ENCODE measurements at regions not wholly inside any gene's neighbourhood (a gene's known extent, or its start where the extent isn't known, plus 50 kb on each side); places are given as distances from the start of the nearest gene placed in this dataset.
"Not testable (repeated sequence)": the region's sequence is repeated elsewhere in the genome, so short reads cannot be mapped to it uniquely, and the experiment has no call there.

GRCh38 chr3:194886836-194887235 is 201.2 kb downstream of the FAM43A start:
- WGBS, result over 99% methylated on average over 2 of the region's 2 CpGs
- Histone ChIP-seq H3K4me1 (ENCODE audit: insufficient read depth) (no peaks in the 10 kb centered on the region), H3K36me3 (ENCODE audit: insufficient read depth) (no peaks in the 10 kb centered on the region), H3K4me3 (ENCODE audit: low read depth, low read length) (no peak overlapping the region), H3K27ac (ENCODE audit: low read depth) (no peak overlapping the region)
- DNase-seq (ENCODE audit: extremely low spot score), result no peak

DNA sequence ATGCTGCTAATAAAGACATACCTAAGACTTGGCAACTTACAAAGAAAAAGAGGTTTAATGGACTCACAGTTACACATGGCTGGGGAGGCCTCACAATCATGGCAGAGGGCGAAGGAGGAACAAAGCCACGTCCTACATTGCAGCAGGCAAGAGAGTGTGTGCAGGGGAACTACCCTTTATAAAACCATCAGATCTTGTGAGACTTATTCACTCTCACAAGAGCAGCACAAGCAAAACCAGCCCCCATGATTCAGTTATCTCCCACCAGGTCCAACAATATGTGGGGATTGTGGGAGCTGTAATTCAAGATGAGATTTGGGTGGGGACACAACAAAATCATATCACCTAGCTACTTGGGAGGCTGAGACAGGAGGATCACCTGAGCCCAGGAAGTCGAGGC is 202.4 kb downstream of the FAM43A start:
- not testable (repeated sequence) for H3K27ac ChIP-seq (ENCODE audit: low read depth); H3K4me1 ChIP-seq (ENCODE audit: insufficient read depth); DNase-seq (ENCODE audit: extremely low spot score); H3K4me3 ChIP-seq (ENCODE audit: low read depth, low read length); H3K36me3 ChIP-seq (ENCODE audit: insufficient read depth)
- WGBS, result 92% methylated on average over 3 of the region's 3 CpGs

DNA sequence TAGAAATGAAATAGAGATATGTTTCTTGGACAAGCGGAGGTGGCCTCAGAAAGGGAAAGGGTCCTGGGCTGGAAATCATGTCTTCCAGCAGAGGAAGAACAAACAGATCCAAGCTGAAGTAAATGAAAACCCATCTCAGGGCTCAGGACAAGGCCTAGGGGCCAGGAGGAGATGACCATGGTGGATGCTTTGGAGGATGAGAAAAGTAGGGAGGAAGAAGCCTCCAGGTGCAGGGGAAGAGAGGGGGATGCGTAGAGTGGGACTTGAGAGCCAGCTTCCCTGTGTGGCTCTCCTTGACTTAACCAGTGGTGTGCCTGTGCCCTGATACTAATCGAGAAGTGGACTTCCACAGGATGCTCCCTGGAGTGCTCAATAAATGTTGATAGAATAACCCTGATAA is 203.2 kb downstream of the FAM43A start:
- Histone ChIP-seq H3K4me1 (ENCODE audit: insufficient read depth) (no peaks in the 10 kb centered on the region), H3K27ac (ENCODE audit: low read depth) (no peak overlapping the region), H3K36me3 (ENCODE audit: insufficient read depth) (no peaks in the 10 kb centered on the region), H3K4me3 (ENCODE audit: low read depth, low read length) (no peak overlapping the region)
- WGBS, result 89% methylated on average over 3 of the region's 3 CpGs
- no peak for DNase-seq (ENCODE audit: extremely low spot score)

DNA sequence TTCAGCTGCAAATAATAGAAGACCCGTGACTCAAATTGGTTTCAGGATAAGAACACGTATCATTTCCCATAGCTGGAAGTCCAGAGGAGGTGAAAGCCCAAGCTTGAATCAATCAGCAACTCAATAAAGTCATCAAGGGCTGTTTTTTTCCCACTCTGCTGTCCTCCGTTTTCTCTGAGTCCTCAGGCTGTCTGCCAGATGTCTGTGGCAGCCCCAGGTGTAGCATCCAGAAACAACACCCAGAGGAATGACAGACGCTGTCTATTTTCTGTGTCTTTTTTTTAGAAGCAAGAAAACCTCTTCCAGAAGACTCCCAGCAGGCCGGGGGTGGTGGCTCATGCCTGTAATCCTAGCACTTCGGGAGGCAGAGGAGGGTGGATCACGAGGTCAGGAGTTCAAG is 204.4 kb downstream of the FAM43A start:
- DNase-seq (ENCODE audit: extremely low spot score), result no peak
- no peaks in the 10 kb centered on the region for H3K36me3 ChIP-seq (ENCODE audit: insufficient read depth)
- whole genome bisulfite sequencing, result 62% methylated on average over 7 of the region's 7 CpGs
- no peaks in the 10 kb centered on the region for H3K4me1 ChIP-seq (ENCODE audit: insufficient read depth)
- H3K27ac ChIP-seq (ENCODE audit: low read depth), result no peak overlapping the region
- H3K4me3 ChIP-seq (ENCODE audit: low read depth, low read length), result no peak overlapping the region

- WGBS, result 87% methylated on average over 4 of the region's 4 CpGs
Observed at GRCh38 chr3:194893121-194893987, 207.7 kb downstream of the FAM43A start.

DNA sequence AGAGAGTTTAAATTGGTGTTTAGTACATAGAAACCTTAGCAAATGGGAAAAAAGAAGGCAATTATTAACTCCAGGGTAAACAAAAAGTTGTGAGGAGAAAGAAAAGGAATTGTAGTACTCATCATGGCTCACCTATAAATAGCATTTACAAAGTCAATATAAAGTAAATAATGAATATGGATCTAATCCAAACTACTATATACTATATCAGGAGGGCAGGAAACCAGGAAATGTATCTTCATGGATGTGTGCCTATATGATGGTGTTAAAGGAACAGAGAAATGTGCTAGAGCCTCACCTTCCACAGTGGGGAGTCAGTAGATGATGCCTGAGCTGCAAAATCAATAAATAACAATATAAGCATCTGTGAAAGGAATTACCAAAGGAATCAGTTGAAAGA is 208.9 kb downstream of the FAM43A start:
- H3K4me1 ChIP-seq (ENCODE audit: insufficient read depth), result no peaks in the 10 kb centered on the region
- no peaks in the 10 kb centered on the region for H3K36me3 ChIP-seq (ENCODE audit: insufficient read depth)
- DNase-seq (ENCODE audit: extremely low spot score), result no peak
- no peak overlapping the region for H3K27ac ChIP-seq (ENCODE audit: low read depth)
- no peak overlapping the region for H3K4me3 ChIP-seq (ENCODE audit: low read depth, low read length)

More at GRCh38 chr3:194893121-194893987, 207.7 kb downstream of the FAM43A start:
- no peak overlapping the region for H3K27ac ChIP-seq (ENCODE audit: low read depth)
- H3K4me3 ChIP-seq (ENCODE audit: low read depth, low read length), result no peak overlapping the region
- no peak for DNase-seq (ENCODE audit: extremely low spot score)
- H3K4me1 ChIP-seq (ENCODE audit: insufficient read depth), result no peaks in the 10 kb centered on the region
- no peaks in the 10 kb centered on the region for H3K36me3 ChIP-seq (ENCODE audit: insufficient read depth)

- Histone ChIP-seq H3K36me3 (ENCODE audit: insufficient read depth) (no peaks in the 10 kb centered on the region), H3K27ac (ENCODE audit: low read depth) (no peak overlapping the region), H3K4me3 (ENCODE audit: low read depth, low read length) (no peak overlapping the region), H3K4me1 (ENCODE audit: insufficient read depth) (no peaks in the 10 kb centered on the region)
- DNase-seq (ENCODE audit: extremely low spot score), result no peak
- 66% methylated on average over 4 of the region's 4 CpGs for WGBS
Observed at GRCh38 chr3:194900854-194901522, 215.3 kb downstream of the FAM43A start.

- not testable (repeated sequence) for H3K36me3 ChIP-seq (ENCODE audit: insufficient read depth); H3K27ac ChIP-seq (ENCODE audit: low read depth); H3K4me1 ChIP-seq (ENCODE audit: insufficient read depth); DNase-seq (ENCODE audit: extremely low spot score); H3K4me3 ChIP-seq (ENCODE audit: low read depth, low read length)
- 78% methylated on average over 2 of the region's 2 CpGs for WGBS
Observed at GRCh38 chr3:194903447-194903846, 217.8 kb downstream of the FAM43A start.

DNA sequence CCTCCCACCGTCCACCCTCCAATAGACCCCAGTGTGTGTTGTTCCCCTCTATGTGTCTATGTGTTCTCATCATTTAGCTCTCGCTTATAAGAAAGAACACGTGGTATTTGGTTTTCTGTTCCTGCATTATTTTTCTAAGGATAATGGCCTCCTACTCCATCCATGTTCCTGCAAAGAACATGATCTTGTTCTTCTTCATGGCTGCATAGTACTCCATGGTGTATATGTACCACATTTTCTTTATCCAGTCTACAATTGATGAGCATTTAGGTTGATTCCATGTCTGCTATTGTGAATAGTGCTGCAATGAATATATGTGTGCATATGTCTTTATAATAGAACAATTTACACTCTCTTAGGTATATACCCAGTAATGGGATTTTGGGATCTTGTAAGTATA is 219.3 kb downstream of the FAM43A start:
- not testable (repeated sequence) for H3K4me3 ChIP-seq (ENCODE audit: low read depth, low read length); H3K4me1 ChIP-seq (ENCODE audit: insufficient read depth); DNase-seq (ENCODE audit: extremely low spot score); H3K36me3 ChIP-seq (ENCODE audit: insufficient read depth); H3K27ac ChIP-seq (ENCODE audit: low read depth)
- WGBS, result 95% methylated on average over 3 of the region's 3 CpGs

DNA sequence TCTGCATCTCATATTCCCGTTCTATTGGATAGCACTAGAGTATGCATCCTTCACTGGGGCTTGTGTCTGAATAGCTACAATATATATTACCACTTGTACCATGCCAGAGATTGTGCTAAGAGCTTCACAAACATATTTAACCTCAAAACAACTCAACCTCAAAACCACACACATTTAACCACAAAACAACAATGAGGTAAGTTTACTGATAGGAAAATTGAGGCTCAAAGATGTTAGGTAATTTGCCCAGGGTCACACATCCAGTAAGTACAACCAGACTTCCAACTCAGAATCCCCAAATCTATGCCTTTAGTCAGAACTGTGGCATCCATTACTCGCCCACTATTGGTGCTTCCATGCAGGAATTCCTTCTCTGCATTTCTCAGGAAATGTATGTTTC is 220.0 kb downstream of the FAM43A start:
- DNase-seq (ENCODE audit: extremely low spot score), result no peak
- 95% methylated on average over 2 of the region's 2 CpGs for WGBS
- H3K36me3 ChIP-seq (ENCODE audit: insufficient read depth), result no peaks in the 10 kb centered on the region
- H3K4me1 ChIP-seq (ENCODE audit: insufficient read depth), result no peaks in the 10 kb centered on the region
- H3K27ac ChIP-seq (ENCODE audit: low read depth), result no peak overlapping the region
- H3K4me3 ChIP-seq (ENCODE audit: low read depth, low read length), result no peak overlapping the region

DNA sequence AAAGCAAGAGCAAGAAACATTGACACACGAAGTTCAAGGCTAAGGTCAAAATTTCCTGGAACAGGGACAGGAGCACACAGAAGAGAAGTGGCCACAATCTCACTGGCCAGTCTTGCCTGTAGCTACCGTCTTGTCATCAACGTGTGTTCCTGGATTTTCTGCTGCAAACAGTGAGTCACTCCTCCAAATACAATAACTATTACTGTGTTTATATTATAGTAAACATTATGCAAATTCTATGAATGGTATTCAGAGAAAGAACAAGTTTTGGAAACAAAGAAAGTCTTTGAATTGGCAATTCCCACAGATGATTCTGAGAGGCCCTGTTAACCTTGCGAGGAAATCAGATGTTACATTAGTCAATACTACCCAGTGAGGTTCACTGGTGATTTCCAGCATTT is 220.5 kb downstream of the FAM43A start:
- no peak for DNase-seq (ENCODE audit: extremely low spot score)
- H3K27ac ChIP-seq (ENCODE audit: low read depth), result no peak overlapping the region
- no peak overlapping the region for H3K4me3 ChIP-seq (ENCODE audit: low read depth, low read length)
- no peaks in the 10 kb centered on the region for H3K4me1 ChIP-seq (ENCODE audit: insufficient read depth)
- 66% methylated on average over 4 of the region's 4 CpGs for whole genome bisulfite sequencing
- H3K36me3 ChIP-seq (ENCODE audit: insufficient read depth), result no peaks in the 10 kb centered on the region

GRCh38 chr3:194906970-194907629 is 221.4 kb downstream of the FAM43A start:
- H3K4me1 ChIP-seq (ENCODE audit: insufficient read depth), result no peaks in the 10 kb centered on the region
- no peaks in the 10 kb centered on the region for H3K36me3 ChIP-seq (ENCODE audit: insufficient read depth)
- no peak for DNase-seq (ENCODE audit: extremely low spot score)
- 91% methylated on average over 11 of the region's 11 CpGs for WGBS
- no peak overlapping the region for H3K4me3 ChIP-seq (ENCODE audit: low read depth, low read length)
- no peak overlapping the region for H3K27ac ChIP-seq (ENCODE audit: low read depth)

DNA sequence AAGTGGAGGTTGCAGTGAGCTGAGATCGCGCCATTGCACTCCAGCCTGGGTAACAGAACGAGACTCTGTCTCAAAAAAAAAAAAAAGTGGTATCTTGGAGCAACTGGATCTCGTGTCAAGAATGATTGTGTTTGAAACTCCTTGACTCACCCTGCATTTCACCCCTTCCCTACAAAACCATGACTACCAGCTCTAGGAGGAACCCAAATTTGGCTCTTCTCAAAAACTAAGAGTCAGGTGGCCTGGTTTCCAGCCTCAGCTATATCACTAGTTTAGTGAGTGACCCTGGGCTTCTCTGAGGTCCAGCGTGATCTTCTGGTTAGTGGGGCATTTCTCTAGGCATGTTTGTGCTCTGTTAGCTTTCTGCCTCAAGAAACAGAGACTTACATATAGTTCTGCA is 222.1 kb downstream of the FAM43A start:
- H3K4me1 ChIP-seq (ENCODE audit: insufficient read depth), result no peaks in the 10 kb centered on the region
- no peak overlapping the region for H3K27ac ChIP-seq (ENCODE audit: low read depth)
- H3K4me3 ChIP-seq (ENCODE audit: low read depth, low read length), result no peak overlapping the region
- 95% methylated on average over 5 of the region's 5 CpGs for WGBS
- DNase-seq (ENCODE audit: extremely low spot score), result no peak
- H3K36me3 ChIP-seq (ENCODE audit: insufficient read depth), result no peaks in the 10 kb centered on the region

- H3K27ac ChIP-seq (ENCODE audit: low read depth), result no peak overlapping the region
- 89% methylated on average over 5 of the region's 5 CpGs for WGBS
- DNase-seq (ENCODE audit: extremely low spot score), result no peak
- H3K36me3 ChIP-seq (ENCODE audit: insufficient read depth), result no peaks in the 10 kb centered on the region
- no peaks in the 10 kb centered on the region for H3K4me1 ChIP-seq (ENCODE audit: insufficient read depth)
- H3K4me3 ChIP-seq (ENCODE audit: low read depth, low read length), result no peak overlapping the region
Observed at GRCh38 chr3:194908496-194908895, 222.8 kb downstream of the FAM43A start.

All from urinary bladder (tissue), 3 donors.